ENCODE measurements at regions not wholly inside any gene's neighbourhood (a gene's known extent, or its start where the extent isn't known, plus 50 kb on each side); places are given as distances from the start of the nearest gene placed in this dataset.
"Not testable (repeated sequence)": the region's sequence is repeated elsewhere in the genome, so short reads cannot be mapped to it uniquely, and the experiment has no call there.

DNA sequence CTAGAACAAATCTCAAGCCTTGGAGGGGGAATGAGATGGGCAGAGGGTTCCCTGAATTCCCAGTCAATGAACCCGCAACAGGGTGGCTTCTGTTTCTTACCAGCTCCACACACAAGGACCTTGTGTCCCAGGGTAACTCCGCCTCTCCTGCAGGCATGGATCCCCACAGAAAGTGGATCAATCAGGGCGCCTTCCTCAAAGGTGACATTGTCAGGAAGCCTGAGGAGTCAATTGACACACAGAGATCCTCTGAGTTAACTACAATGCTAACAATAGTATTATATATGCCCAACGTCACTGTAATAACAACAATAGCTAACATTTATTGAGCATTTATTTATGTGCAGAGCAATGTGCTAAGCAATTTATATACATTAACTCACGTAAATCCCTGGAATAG is 98.8 kb downstream of the TRIM69 start:
- H3K9me3 ChIP-seq; H3K4me1 ChIP-seq; H3K4me3 ChIP-seq; DNase-seq (ENCODE audit: low spot score in 2 of 2); H3K36me3 ChIP-seq; H3K27ac ChIP-seq; H3K27me3 ChIP-seq; intact Hi-C loops (cut with DNase I; ENCODE audit: low total_unique reads): not testable (repeated sequence)

DNA sequence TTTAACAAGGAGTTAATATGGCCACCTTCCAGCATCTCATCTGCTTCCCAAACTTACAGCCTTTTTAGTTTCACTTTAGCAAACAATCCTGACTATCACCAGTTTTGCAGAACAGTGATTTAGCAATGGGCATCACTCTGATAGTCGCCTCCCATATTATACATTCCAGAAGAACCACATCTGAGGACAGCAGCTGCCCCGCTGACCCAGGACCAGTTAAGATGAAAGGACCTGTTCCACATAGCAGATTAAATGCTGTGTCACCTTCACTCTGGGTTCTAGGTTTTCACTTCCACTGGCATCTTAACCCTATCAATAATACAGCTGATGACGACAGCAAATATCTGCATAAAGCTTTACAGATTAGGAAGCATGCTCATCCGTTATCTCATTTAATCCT is 99.8 kb downstream of the TRIM69 start:
- intact Hi-C loops (cut with DNase I; ENCODE audit: low total_unique reads): no loop called here
- Histone ChIP-seq H3K27me3 (no peaks in the 10 kb centered on the region), H3K36me3 (no peaks in the 10 kb centered on the region), H3K9me3 (no peaks in the 10 kb centered on the region), H3K4me3 (no peak overlapping the region), H3K4me1 (no peaks in the 10 kb centered on the region), H3K27ac (no peak overlapping the region)
- no peak for DNase-seq (ENCODE audit: low spot score in 2 of 2)
- TF ChIP-seq POLR2A (IDR thresholded peaks at IDR 0.05): no peak
- no peak for TF ChIP-seq POLR2AphosphoS5 (IDR thresholded peaks at IDR 0.05)
- TF ChIP-seq, protein P1, sequence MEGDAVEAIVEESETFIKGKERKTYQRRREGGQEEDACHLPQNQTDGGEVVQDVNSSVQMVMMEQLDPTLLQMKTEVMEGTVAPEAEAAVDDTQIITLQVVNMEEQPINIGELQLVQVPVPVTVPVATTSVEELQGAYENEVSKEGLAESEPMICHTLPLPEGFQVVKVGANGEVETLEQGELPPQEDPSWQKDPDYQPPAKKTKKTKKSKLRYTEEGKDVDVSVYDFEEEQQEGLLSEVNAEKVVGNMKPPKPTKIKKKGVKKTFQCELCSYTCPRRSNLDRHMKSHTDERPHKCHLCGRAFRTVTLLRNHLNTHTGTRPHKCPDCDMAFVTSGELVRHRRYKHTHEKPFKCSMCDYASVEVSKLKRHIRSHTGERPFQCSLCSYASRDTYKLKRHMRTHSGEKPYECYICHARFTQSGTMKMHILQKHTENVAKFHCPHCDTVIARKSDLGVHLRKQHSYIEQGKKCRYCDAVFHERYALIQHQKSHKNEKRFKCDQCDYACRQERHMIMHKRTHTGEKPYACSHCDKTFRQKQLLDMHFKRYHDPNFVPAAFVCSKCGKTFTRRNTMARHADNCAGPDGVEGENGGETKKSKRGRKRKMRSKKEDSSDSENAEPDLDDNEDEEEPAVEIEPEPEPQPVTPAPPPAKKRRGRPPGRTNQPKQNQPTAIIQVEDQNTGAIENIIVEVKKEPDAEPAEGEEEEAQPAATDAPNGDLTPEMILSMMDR (IDR thresholded peaks at IDR 0.05): no peak

DNA sequence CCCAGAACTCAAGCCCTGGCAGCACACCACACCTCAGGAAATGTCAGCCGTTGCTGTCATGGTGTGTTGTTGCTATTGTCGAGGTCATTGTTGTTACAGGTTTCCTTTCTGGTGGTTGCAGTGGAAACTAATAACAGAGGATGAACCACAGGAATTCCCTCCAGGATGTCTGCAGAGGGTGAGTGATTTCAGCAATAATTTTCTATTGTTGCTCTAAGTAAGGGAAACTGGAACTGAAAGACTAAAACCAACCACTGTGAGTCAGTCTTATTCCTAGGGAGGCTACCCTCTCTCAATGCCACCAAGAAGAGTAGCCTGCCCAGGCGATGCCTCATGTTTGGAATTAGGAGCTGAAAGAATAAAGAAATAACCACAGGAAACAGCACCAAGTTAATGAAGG is 102.6 kb downstream of the TRIM69 start:
- intact Hi-C loops (cut with DNase I; ENCODE audit: low total_unique reads): not testable (repeated sequence)
- peak in 1 of 2 donors; percentile 64 for DNase-seq (ENCODE audit: low spot score in 2 of 2)

DNA sequence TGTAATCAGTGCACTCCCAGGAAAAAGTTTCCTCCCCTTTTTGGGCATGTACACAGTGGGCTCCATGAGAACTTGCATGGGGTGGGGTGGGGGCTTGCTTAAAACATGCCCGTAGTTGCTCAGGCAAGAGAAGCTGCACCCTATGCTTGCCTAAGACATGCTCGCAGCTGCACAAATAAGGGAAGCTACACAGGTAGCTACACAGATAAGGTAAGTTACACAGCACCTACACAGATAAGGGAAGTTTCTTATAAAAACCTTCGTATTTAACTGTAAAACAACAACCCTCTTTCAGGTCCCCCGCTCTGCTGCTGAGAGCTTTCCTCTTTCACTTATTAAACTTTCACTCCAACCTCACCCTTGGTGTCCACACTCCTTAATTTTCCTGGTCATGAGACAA is 105.4 kb downstream of the TRIM69 start:
- intact Hi-C loops (cut with DNase I; ENCODE audit: low total_unique reads); H3K9me3 ChIP-seq; H3K4me3 ChIP-seq; DNase-seq (ENCODE audit: low spot score in 2 of 2); H3K27me3 ChIP-seq; H3K27ac ChIP-seq; H3K4me1 ChIP-seq; H3K36me3 ChIP-seq: not testable (repeated sequence)

More for the DNA sequence above, 102.6 kb downstream of the TRIM69 start:
- not testable (repeated sequence) for H3K4me3 ChIP-seq, H3K36me3 ChIP-seq, H3K4me1 ChIP-seq, H3K27me3 ChIP-seq, H3K9me3 ChIP-seq
- peak overlapping the region; percentile 63 to 66 for H3K27ac ChIP-seq
- TF ChIP-seq POLR2AphosphoS5 (IDR thresholded peaks at IDR 0.05): peak in 1 of 3 donors; percentile 41

DNA sequence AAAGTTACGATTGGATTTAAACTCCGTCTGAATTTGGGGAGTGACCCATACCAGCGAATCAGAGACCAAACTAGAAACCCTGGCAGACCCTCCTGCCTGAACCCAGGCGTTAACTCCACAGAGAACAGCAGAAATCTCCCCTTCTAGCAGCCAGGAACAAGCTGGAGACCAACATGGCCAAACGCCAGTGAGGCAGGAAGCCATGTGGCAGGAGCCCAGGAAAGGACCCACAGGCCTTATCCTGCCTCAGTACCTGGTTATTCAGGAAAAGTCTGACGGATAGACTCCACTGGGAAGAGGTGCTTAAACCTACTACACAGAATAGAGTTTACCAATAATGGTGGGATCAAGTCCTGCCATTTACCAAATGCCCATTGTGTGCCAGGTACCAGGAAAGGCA is 106.6 kb downstream of the TRIM69 start:
- H3K27ac ChIP-seq; H3K9me3 ChIP-seq; H3K36me3 ChIP-seq; intact Hi-C loops (cut with DNase I; ENCODE audit: low total_unique reads); H3K27me3 ChIP-seq; H3K4me1 ChIP-seq; H3K4me3 ChIP-seq: not testable (repeated sequence)
- DNase-seq (ENCODE audit: low spot score in 2 of 2): peak in 1 of 2 donors; percentile 47

DNA sequence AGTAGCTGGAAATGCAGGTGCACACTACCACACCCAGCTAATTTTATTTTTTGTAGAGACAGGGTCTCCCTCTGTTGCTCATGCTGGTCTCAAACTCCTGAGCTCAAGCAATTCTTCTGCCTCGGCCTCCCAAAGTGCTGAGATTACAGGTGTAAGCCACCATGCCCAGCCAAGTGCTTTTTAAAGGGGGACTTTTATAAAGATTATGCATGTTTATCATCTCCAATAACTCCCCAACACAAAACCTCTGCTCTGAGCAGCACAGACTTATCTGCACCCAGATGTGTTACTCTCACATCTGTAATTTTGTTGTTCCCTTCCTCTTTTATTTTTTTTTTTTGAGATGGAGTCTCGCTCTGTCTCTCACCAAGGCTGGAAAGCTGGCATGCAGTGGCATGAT is 108.6 kb downstream of the TRIM69 start:
- H3K4me1 ChIP-seq; H3K9me3 ChIP-seq; H3K27me3 ChIP-seq; H3K36me3 ChIP-seq; intact Hi-C loops (cut with DNase I; ENCODE audit: low total_unique reads); DNase-seq (ENCODE audit: low spot score in 2 of 2); H3K4me3 ChIP-seq; H3K27ac ChIP-seq: not testable (repeated sequence)

DNA sequence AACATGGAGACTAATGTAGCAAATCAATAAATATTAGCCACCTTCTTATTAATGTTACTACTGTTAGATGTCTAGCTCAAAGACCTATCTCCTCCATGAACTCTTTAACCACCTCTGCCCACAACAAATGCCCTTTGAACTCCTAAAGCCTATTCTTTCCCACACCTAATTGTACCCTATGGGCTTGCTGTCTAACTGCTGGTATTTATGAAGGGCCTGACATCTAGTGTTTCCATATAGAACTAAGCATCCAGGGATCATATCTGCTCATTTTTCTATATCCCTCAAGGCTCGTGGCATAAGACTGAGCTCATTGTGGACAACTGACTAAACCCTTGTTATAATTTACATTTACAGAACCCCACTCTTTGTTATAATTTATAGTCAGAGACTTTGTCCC is 109.8 kb downstream of the TRIM69 start:
- H3K9me3 ChIP-seq; H3K4me3 ChIP-seq; DNase-seq (ENCODE audit: low spot score in 2 of 2); H3K27ac ChIP-seq; H3K27me3 ChIP-seq; H3K36me3 ChIP-seq; intact Hi-C loops (cut with DNase I; ENCODE audit: low total_unique reads); H3K4me1 ChIP-seq: not testable (repeated sequence)

DNA sequence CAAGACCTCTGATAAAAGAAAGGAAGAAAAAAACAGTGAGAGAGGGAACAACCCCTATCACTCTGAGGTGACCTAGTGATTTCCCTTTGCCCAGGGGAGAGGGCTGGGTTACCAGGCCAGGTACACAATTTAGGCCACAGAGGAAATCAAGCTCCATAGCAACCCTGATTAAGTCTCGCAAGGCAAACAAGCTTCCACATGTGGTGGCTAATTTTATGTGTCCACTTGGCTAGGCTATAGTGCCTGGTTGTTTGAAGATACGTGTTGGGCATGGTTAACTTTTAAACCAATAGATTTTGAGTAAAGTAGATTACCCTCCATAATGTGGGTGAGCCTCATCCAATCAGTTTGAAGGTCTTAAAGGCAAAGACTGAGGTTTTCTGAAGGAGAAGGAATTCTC is 108.9 kb upstream of the TERB2 start:
- DNase-seq (ENCODE audit: low spot score in 2 of 2): not testable (repeated sequence)

DNA sequence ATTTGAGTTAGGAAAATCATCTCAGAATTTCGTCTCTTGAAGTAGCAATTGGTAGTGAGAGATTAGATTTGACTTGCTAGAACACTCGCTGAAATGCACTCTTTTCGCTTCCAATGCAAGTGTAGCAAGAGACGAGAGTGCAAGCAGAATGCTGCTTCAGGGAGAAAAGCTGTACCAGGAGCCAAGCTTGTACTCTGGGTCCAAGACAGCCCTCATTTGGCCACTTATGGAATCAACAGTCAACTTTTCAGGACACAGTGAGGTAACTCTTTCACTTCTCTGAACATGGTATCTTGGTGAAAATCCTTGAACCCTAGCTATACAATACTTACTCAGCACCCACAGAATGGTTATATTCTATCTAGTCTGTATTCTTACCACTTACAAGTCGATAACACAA is 107.6 kb upstream of the TERB2 start:
- intact Hi-C loops (cut with DNase I; ENCODE audit: low total_unique reads): not testable (repeated sequence)

More for the DNA sequence above, 108.9 kb upstream of the TERB2 start:
- H3K4me1 ChIP-seq; H3K27me3 ChIP-seq; H3K4me3 ChIP-seq; H3K9me3 ChIP-seq; H3K36me3 ChIP-seq; H3K27ac ChIP-seq; intact Hi-C loops (cut with DNase I; ENCODE audit: low total_unique reads): not testable (repeated sequence)

DNA sequence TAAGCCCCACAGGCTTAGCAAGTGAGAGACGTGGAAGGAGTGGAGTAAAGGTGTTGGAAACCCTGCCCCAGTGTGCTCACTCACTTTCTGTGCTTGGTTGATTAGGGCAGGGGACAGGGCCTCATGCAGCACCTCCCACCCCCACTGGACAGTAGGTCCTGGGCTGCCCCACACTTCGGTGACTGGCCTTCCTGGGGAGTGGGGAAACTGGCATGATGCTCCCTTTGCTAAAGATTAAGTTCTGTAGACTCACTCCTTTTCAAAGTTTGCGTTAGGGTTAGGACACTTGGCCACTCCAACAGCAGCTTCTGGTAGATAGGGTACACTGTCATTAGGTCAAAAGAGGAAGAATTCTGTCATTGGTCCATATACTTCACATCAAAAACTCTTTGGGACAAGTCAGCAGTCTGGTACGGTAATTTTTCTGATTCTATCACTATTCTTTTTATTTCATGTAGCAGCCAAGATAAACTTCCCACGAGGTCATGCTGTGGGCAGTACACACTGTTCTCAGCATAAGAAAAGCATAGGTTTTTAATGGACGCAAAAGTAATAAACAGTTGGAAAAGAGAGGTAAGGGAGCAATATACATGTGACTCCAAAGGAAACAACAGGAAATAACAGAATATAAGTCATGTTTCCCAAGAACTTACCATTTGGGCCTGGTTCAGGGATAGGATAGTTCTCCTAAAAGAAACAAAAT is 106.6 kb upstream of the TERB2 start:
- H3K9me3 ChIP-seq; intact Hi-C loops (cut with DNase I; ENCODE audit: low total_unique reads); H3K4me1 ChIP-seq; H3K36me3 ChIP-seq; H3K27ac ChIP-seq; DNase-seq (ENCODE audit: low spot score in 2 of 2); H3K4me3 ChIP-seq; H3K27me3 ChIP-seq: not testable (repeated sequence)

More for the DNA sequence above, 107.6 kb upstream of the TERB2 start:
- H3K36me3 ChIP-seq; H3K4me3 ChIP-seq; H3K27me3 ChIP-seq; H3K9me3 ChIP-seq; DNase-seq (ENCODE audit: low spot score in 2 of 2); H3K27ac ChIP-seq; H3K4me1 ChIP-seq: not testable (repeated sequence)

Data from breast epithelium (tissue), 4 donors.